ENCODE measurements at regions not wholly inside any gene's neighbourhood (a gene's known extent, or its start where the extent isn't known, plus 50 kb on each side); places are given as distances from the start of the nearest gene placed in this dataset.

- no TSS peak for BruUV-seq (replicated peaks)
- Histone ChIP-seq H3K79me2 (ENCODE audit: control insufficient read depth, insufficient read depth, low read length) (no peaks in the 10 kb centered on the region), H3K4me3 (no peak overlapping the region), H3K9me3 (replicated peaks; ENCODE audit: control insufficient read depth, insufficient read depth, low read depth, low read length) (no peaks in the 10 kb centered on the region), H3K36me3 (ENCODE audit: control insufficient read depth, insufficient read depth, low read length) (no peaks in the 10 kb centered on the region), H3K4me1 (replicated peaks in 1 of 2; ENCODE audit: control insufficient read depth in 2 of 2, insufficient read depth in 2 of 2, low read length in 2 of 2) (no peaks in the 10 kb centered on the region), H3K9ac (ENCODE audit: insufficient read depth in 1 of 2, low read depth in 2 of 2, low read length in 2 of 2) (no peak overlapping the region), H3K9me1 (ENCODE audit: control insufficient read depth, insufficient read depth, low read length) (no peaks in the 10 kb centered on the region), H3K4me2 (ENCODE audit: insufficient read depth, low read length) (no peak overlapping the region), H3K27ac (ENCODE audit: extremely low read depth, low read depth, low read length) (no peak overlapping the region), H4K20me1 (replicated peaks; ENCODE audit: control insufficient read depth, insufficient read depth, low read length) (no peaks in the 10 kb centered on the region), H2AFZ (ENCODE audit: low read depth, low read length) (no peak overlapping the region), H3K27me3 (ENCODE audit: control insufficient read depth in 2 of 2, insufficient read depth in 2 of 2, low read length in 2 of 2) (peaks cover 0 to 2% of the 10 kb centered on the region in 2 experiments; a peak in 3 of 5 replicates)
- CTCF ChIA-PET (ENCODE audit: low intra/inter-chr PET ratio): no interaction called here
- WGBS (ENCODE audit: insufficient coverage, low coverage, missing lambda C conversion rate): 0% methylated on average over 10 of the region's 10 CpGs
- no peak for ATAC-seq
- in situ Hi-C loops (cut with MboI): no loop called here
- intact Hi-C loops (cut with micrococcal nuclease): no loop called here
- TF ChIP-seq ZSCAN29 (IDR thresholded peaks at IDR 0.05): no peak
- FAIRE-seq: no peak
- DNase-seq (ENCODE audit: extremely low read depth in 1 of 4, low spot score in 3 of 4): no peak
- POLR2A ChIA-PET: no interaction called here
Observed at GRCh38 chr19:30165228-30165813, 206.9 kb upstream of the ZNF536 start.

GRCh38 chr19:30167206-30167868, 204.8 kb upstream of the ZNF536 start:
- ChIA-PET POLR2A (no interaction called here), CTCF (ENCODE audit: low intra/inter-chr PET ratio) (no interaction called here)
- Histone ChIP-seq H3K9me3 (replicated peaks; ENCODE audit: control insufficient read depth, insufficient read depth, low read depth, low read length) (no peaks in the 10 kb centered on the region), H3K79me2 (ENCODE audit: control insufficient read depth, insufficient read depth, low read length) (no peaks in the 10 kb centered on the region), H3K27me3 (ENCODE audit: control insufficient read depth in 2 of 2, insufficient read depth in 2 of 2, low read length in 2 of 2) (peaks cover 0 to 2% of the 10 kb centered on the region in 2 experiments; a peak in 3 of 5 replicates), H2AFZ (ENCODE audit: low read depth, low read length) (no peak overlapping the region), H3K4me2 (ENCODE audit: insufficient read depth, low read length) (no peak overlapping the region), H3K4me3 (no peak overlapping the region), H3K9ac (ENCODE audit: insufficient read depth in 1 of 2, low read depth in 2 of 2, low read length in 2 of 2) (no peak overlapping the region), H3K36me3 (ENCODE audit: control insufficient read depth, insufficient read depth, low read length) (no peaks in the 10 kb centered on the region), H3K4me1 (replicated peaks in 1 of 2; ENCODE audit: control insufficient read depth in 2 of 2, insufficient read depth in 2 of 2, low read length in 2 of 2) (no peaks in the 10 kb centered on the region), H4K20me1 (replicated peaks; ENCODE audit: control insufficient read depth, insufficient read depth, low read length) (no peaks in the 10 kb centered on the region), H3K27ac (ENCODE audit: extremely low read depth, low read depth, low read length) (no peak overlapping the region), H3K9me1 (ENCODE audit: control insufficient read depth, insufficient read depth, low read length) (no peaks in the 10 kb centered on the region)
- FAIRE-seq (no peak), ATAC-seq (no peak), DNase-seq (ENCODE audit: extremely low read depth in 1 of 4, low spot score in 3 of 4) (no peak)
- TF ChIP-seq MAFG (tag; conservative IDR thresholded peaks at IDR 0.05) (no peak), ZNF224 (CRISPR knock-in tag; IDR thresholded peaks at IDR 0.05) (no peak), MAZ (CRISPR knock-in tag; conservative IDR thresholded peaks at IDR 0.05 in 1 of 2, IDR thresholded peaks at IDR 0.05 in 1 of 2) (no peak), NEUROD1 (IDR thresholded peaks at IDR 0.05; ENCODE audit: borderline replicate concordance, low read depth, low read length, partially characterized antibody) (no peak), ZNF23 (CRISPR knock-in tag; IDR thresholded peaks at IDR 0.05) (no peak), RBFOX2 (IDR thresholded peaks at IDR 0.05; ENCODE audit: low read depth, low read length) (no peak), POLR2B (IDR thresholded peaks at IDR 0.05; ENCODE audit: low read depth, partially characterized antibody) (no peak), EWSR1 (IDR thresholded peaks at IDR 0.05; ENCODE audit: borderline replicate concordance, low read depth, partially characterized antibody) (no peak), ZBTB8A (IDR thresholded peaks at IDR 0.05; ENCODE audit: partially characterized antibody) (no peak), FOS (IDR thresholded peaks at IDR 0.05; ENCODE audit: extremely low read depth, insufficient read length) (no peak), NCOA1 (IDR thresholded peaks at IDR 0.05; ENCODE audit: low read depth) (no peak), MNT (conservative IDR thresholded peaks at IDR 0.05) (no peak), XRCC3 (IDR thresholded peaks at IDR 0.05) (no peak), KDM1A (IDR thresholded peaks at IDR 0.05) (no peak)
- in situ Hi-C loops (cut with MboI): no loop called here
- 0% methylated on average over 14 of the region's 14 CpGs for WGBS (ENCODE audit: insufficient coverage, low coverage, missing lambda C conversion rate)
- BruUV-seq (replicated peaks): no TSS peak
- intact Hi-C loops (cut with micrococcal nuclease): no loop called here

All from K562 (cell line).